Thyroid gland (tissue), 4 donors: ENCODE measurements at regions not wholly inside any gene's neighbourhood (a gene's known extent, or its start where the extent isn't known, plus 50 kb on each side); places are given as distances from the start of the nearest gene placed in this dataset.

Experiments
- DNase-seq, 2 donors: peaks; one replicate each; pipeline ENCODE4 v3.0.0-alpha.2; 2019
- H3K27ac ChIP-seq, 3 donors: fragments of 200-600 bp; sonication (generic); 1 replicate in 2 of 3; 2 replicates in 1 of 3; pipeline ENCODE4 v1.5.1; 2016 to 2019; ENCODE audit warnings: mild to moderate bottlenecking in 1 of 3, moderate library complexity in 1 of 3
- H3K27me3 ChIP-seq: fragments of 200-600 bp; sonication (generic); one replicate; pipeline ENCODE4 v1.5.1; 2019
- H3K36me3 ChIP-seq, 2 donors: fragments of 200-600 bp; sonication (generic); one replicate each; pipeline ENCODE4 v1.5.1; 2016 to 2019
- H3K4me1 ChIP-seq, 2 donors: fragments of 200-600 bp; sonication (generic); one replicate each; pipeline ENCODE4 v1.5.1; 2017 to 2019
- H3K4me3 ChIP-seq, 3 donors: fragments of 200-600 bp; sonication (generic); replicated peaks in 1 of 3; 1 replicate in 2 of 3; 2 replicates in 1 of 3; pipeline ENCODE4 v1.5.1; 2016; ENCODE audit warnings: mild to moderate bottlenecking in 1 of 3
- H3K9me3 ChIP-seq: fragments of 200-600 bp; sonication (generic); one replicate; pipeline ENCODE4 v1.5.1; 2017
- CTCF ChIP-seq, 6 experiments: fragments of 200-600 bp in 3 of 6; fragments of 450-650 bp in 3 of 6; sonication (generic) in 3 of 6; IDR thresholded peaks; one replicate each; pipeline ENCODE4 v1.5.1; 2016 to 2019; ENCODE audit warnings: antibody characterized with exemption in 6 of 6, mild to moderate bottlenecking in 2 of 6, inconsistent platforms in 1 of 6, moderate library complexity in 1 of 6
- POLR2A ChIP-seq, 2 donors: fragments of 450-650 bp; IDR thresholded peaks; one replicate each; pipeline ENCODE4 v1.6.1; 2017; ENCODE audit warnings: antibody characterized with exemption in 2 of 2, mild to moderate bottlenecking in 2 of 2, moderate library complexity in 1 of 2
- WGBS, 2 donors: methylation state at CpG; one replicate each; pipeline ENCODE4 v1.1.5; 2017; 5-methylcytosine and 5-hydroxymethylcytosine counted together
- intact Hi-C: fragments of 100-400 bp; cut with DNase I; formaldehyde crosslinking; loops from one replicate; pipeline ENCODE4 v1.15.1; 2023

DNA sequence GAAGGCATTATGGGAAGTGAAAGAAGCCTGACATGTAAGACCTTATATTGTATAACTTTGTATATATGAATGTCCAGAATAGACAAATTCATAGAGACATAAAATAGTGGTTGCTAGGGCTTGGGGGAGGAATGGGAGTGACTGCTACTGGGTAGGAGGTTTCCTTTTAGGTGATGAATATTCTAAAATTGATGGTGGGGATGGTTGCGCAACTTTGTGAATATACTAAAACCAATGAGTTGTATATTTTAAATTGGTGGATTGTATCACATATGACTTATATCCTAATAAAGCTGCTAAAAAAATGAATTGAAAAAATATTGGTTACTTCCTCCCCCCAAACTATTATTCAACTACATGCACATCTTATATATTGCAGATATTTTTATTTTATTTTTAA is 70.0 kb downstream of the UCHL1 start:
- intact Hi-C loops, result no loop called here
- no peaks in the 10 kb centered on the region for H3K9me3 ChIP-seq
- no peak overlapping the region for H3K4me3 ChIP-seq
- peaks cover 7 to 9% of the 10 kb centered on the region in 2 donors for H3K4me1 ChIP-seq
- H3K27me3 ChIP-seq, result no peaks in the 10 kb centered on the region
- no peak overlapping the region for H3K27ac ChIP-seq
- 95 to 97% methylated on average over 1 of the region's 1 CpG for WGBS, 2 donors
- H3K36me3 ChIP-seq, result no peaks in the 10 kb centered on the region
- TF ChIP-seq POLR2A (IDR thresholded peaks at IDR 0.05), result no peak
- TF ChIP-seq CTCF (IDR thresholded peaks at IDR 0.05), result no peak
- DNase-seq, result no peak

GRCh38 chr4:41327770-41328169 is 71.0 kb downstream of the UCHL1 start:
- H3K4me1 ChIP-seq, result peaks cover 11 to 12% of the 10 kb centered on the region in 2 donors
- no peaks in the 10 kb centered on the region for H3K36me3 ChIP-seq
- no peak for DNase-seq
- no peak overlapping the region for H3K4me3 ChIP-seq
- no peak overlapping the region for H3K27ac ChIP-seq
- H3K27me3 ChIP-seq, result no peaks in the 10 kb centered on the region
- H3K9me3 ChIP-seq, result no peaks in the 10 kb centered on the region
- no peak for TF ChIP-seq POLR2A (IDR thresholded peaks at IDR 0.05)
- no peak for TF ChIP-seq CTCF (IDR thresholded peaks at IDR 0.05)
- intact Hi-C loops, result no loop called here
- WGBS, 2 donors, result 84 to 87% methylated on average over 6 of the region's 6 CpGs

DNA sequence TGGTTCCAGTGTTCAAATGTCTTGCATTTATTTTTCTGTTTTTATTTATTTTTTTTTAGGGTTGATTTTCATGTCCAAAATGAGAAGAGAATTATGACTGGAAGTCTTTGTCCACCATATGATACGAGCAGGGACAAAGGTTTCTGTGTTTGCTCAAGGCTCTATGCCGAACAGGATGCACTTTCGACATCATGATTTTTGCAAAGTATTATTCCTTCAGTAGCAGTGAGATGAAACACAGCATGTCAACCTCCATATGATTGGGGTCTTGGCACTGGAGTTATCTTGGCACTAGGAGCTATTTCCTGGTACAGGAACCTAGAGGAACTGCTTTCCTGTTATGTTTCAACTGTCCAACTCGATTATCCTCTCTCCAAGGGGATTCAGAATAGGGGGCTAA is 72.6 kb downstream of the UCHL1 start:
- Histone ChIP-seq H3K27me3 (no peaks in the 10 kb centered on the region), H3K9me3 (no peaks in the 10 kb centered on the region), H3K4me1 (peaks cover 24% of the 10 kb centered on the region in 2 donors), H3K27ac (no peak overlapping the region), H3K4me3 (no peak overlapping the region), H3K36me3 (no peaks in the 10 kb centered on the region)
- TF ChIP-seq CTCF (IDR thresholded peaks at IDR 0.05) (no peak), POLR2A (IDR thresholded peaks at IDR 0.05) (no peak)
- intact Hi-C loops, result no loop called here
- 73 to 78% methylated on average over 4 of the region's 4 CpGs for WGBS, 2 donors
- DNase-seq, result no peak

DNA sequence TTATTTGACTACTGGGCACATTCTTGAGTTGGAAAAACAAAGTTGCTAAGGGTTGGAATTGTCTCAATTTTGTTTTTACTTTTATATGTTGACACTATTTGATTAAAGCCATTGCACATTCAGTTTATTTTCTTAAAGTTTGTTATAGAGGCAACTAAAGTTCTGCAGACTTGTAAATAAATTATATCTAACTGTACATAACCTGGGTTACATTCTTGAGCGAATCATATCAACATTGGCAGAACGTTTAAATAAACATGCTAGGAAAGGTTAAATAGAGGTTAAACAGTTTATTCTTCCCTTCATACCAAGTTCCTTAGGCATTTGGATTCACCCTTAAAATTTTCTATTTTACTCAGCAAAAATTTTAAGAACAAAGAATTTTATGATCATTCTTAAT is 74.5 kb downstream of the UCHL1 start:
- no peak for DNase-seq
- Histone ChIP-seq H3K36me3 (no peaks in the 10 kb centered on the region), H3K27ac (peak overlapping the region in 1 of 3 donors; percentile 34), H3K4me3 (no peak overlapping the region), H3K9me3 (no peaks in the 10 kb centered on the region), H3K27me3 (no peaks in the 10 kb centered on the region), H3K4me1 (peaks cover 32% of the 10 kb centered on the region in 2 donors)
- 21 to 31% methylated on average over 2 of the region's 2 CpGs for WGBS, 2 donors
- intact Hi-C loops, result no loop called here
- TF ChIP-seq POLR2A (IDR thresholded peaks at IDR 0.05) (no peak), CTCF (IDR thresholded peaks at IDR 0.05) (no peak)

DNA sequence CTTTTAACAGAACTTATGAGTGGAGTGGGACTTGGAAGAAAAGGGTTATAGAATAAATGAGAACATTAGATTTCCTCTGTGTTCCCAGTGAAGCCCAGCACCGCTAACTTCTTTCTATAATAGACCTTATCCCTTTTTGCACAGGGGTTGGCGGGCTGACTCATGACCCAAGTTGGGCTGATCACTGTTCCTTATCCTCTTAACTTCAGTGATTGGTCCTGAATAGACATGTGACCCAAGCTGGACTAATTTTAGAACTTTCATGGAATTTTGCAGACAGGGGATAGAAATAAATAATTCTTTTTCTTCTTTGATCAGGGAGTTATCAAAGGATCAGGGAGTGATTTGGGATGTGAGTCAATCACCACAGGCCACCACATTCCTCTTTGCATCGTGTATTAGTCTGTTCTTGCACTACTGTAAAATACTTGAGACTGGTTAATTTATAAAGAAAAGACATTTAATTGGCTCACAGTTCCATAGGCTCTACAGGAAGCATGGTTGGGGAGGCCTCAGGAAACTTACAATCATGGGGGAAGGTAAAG is 75.9 kb downstream of the UCHL1 start:
- no peak overlapping the region for H3K27ac ChIP-seq
- TF ChIP-seq POLR2A (IDR thresholded peaks at IDR 0.05) (no peak), CTCF (IDR thresholded peaks at IDR 0.05) (no peak)
- DNase-seq, result peak in 1 of 2 donors; percentile 11
- H3K4me1 ChIP-seq, result peaks cover 32% of the 10 kb centered on the region in 2 donors
- 91% methylated on average over 3 of the region's 3 CpGs for WGBS, 2 donors
- H3K36me3 ChIP-seq, result no peaks in the 10 kb centered on the region
- H3K27me3 ChIP-seq, result no peaks in the 10 kb centered on the region
- intact Hi-C loops, result no loop called here
- H3K4me3 ChIP-seq, result no peak overlapping the region
- H3K9me3 ChIP-seq, result no peaks in the 10 kb centered on the region
